Type B pancreatic cell (in vitro differentiated cells): ENCODE measurements at regions not wholly inside any gene's neighbourhood (a gene's known extent, or its start where the extent isn't known, plus 50 kb on each side); places are given as distances from the start of the nearest gene placed in this dataset.

Experiments used
- DNase-seq: peaks from one replicate; pipeline ENCODE4 v3.0.0; 2021; ENCODE audit warnings: mixed read lengths; ENCODE audit not compliant: unreplicated experiment; ENCODE audit errors: extremely low spot score
- H3K27ac Mint-ChIP-seq: 2 replicates; pipeline ENCODE4 v1.8.0; 2021; ENCODE audit warnings: mild to moderate bottlenecking, mixed read lengths
- H3K27me3 Mint-ChIP-seq: 2 replicates; pipeline ENCODE4 v1.8.0; 2021; ENCODE audit warnings: mixed read lengths
- H3K36me3 Mint-ChIP-seq: 2 replicates; pipeline ENCODE4 v1.8.0; 2021; ENCODE audit warnings: mixed read lengths
- H3K4me1 Mint-ChIP-seq: one replicate; pipeline ENCODE4 v1.8.0; 2021; ENCODE audit warnings: mixed read lengths; ENCODE audit not compliant: unreplicated experiment
- H3K4me3 Mint-ChIP-seq: 2 replicates; pipeline ENCODE4 v1.8.0; 2021; ENCODE audit warnings: mild to moderate bottlenecking, mixed read lengths
- H3K9me3 Mint-ChIP-seq: 2 replicates; pipeline ENCODE4 v1.8.0; 2021; ENCODE audit warnings: mixed read lengths
- CTCF ChIP-seq: fragments of 200-600 bp; sonication (generic); conservative IDR thresholded peaks from 2 replicates; pipeline ENCODE4 v1.5.0; 2021; ENCODE audit warnings: antibody characterized with exemption, mild to moderate bottlenecking

- DNase-seq = no peak
- Mint-ChIP-seq H3K9me3 (no peaks in the 10 kb centered on the region), H3K27ac (no peak overlapping the region), H3K4me1 (peaks cover 19% of the 10 kb centered on the region), H3K4me3 (no peak overlapping the region), H3K36me3 (no peaks in the 10 kb centered on the region), H3K27me3 (no peaks in the 10 kb centered on the region)
- no peak for TF ChIP-seq CTCF
These were observed 819.1 kb downstream of the GRID1 start for GRCh38 chr10:85547460-85548023.

GRCh38 chr10:85548034-85548433 is 818.6 kb downstream of the GRID1 start:
- Mint-ChIP-seq H3K27ac (no peak overlapping the region), H3K9me3 (no peaks in the 10 kb centered on the region), H3K36me3 (no peaks in the 10 kb centered on the region), H3K4me1 (peaks cover 14% of the 10 kb centered on the region), H3K4me3 (no peak overlapping the region), H3K27me3 (no peaks in the 10 kb centered on the region)
- no peak for DNase-seq
- TF ChIP-seq CTCF = peak; percentile 73
